Aorta (tissue), 5 donors: ENCODE measurements at regions not wholly inside any gene's neighbourhood (a gene's known extent, or its start where the extent isn't known, plus 50 kb on each side); places are given as distances from the start of the nearest gene placed in this dataset.
"Not testable (repeated sequence)": the region's sequence is repeated elsewhere in the genome, so short reads cannot be mapped to it uniquely, and the experiment has no call there.

ENCODE experiments used
- ATAC-seq: fragments of 200-7000 bp; cut with Tn5 transposase; one replicate; pipeline ENCODE4 v1.9.1; 2022; ENCODE audit warnings: moderate library complexity; ENCODE audit not compliant: low FRiP score
- DNase-seq, 2 donors: peaks; one replicate each; pipeline ENCODE4 v3.0.0-alpha.2; 2020
- H3K27ac ChIP-seq, 2 donors: one replicate each; pipeline ENCODE4 v1.5.1; 2013; ENCODE audit warnings: low read length in 2 of 2, mild to moderate bottlenecking in 2 of 2, moderate library complexity in 2 of 2, control low read depth in 1 of 2, inconsistent platforms in 1 of 2, low read depth in 1 of 2
- H3K27me3 ChIP-seq, 2 donors: one replicate each; pipeline ENCODE4 v1.6.1; 2013; ENCODE audit warnings: control low read depth in 1 of 2, low read length in 1 of 2, mild to moderate bottlenecking in 1 of 2, moderate library complexity in 1 of 2; ENCODE audit not compliant: insufficient read depth in 2 of 2, control insufficient read depth in 1 of 2
- H3K36me3 ChIP-seq, 2 donors: one replicate each; pipeline ENCODE4 v1.6.1; 2013; ENCODE audit warnings: control low read depth in 1 of 2, low read length in 1 of 2, mild to moderate bottlenecking in 1 of 2; ENCODE audit not compliant: insufficient read depth in 2 of 2, control insufficient read depth in 1 of 2
- H3K4me1 ChIP-seq, 2 donors: one replicate each; pipeline ENCODE4 v1.6.1; 2013; ENCODE audit warnings: low read length in 2 of 2, control low read depth in 1 of 2, mild to moderate bottlenecking in 1 of 2, moderate library complexity in 1 of 2; ENCODE audit not compliant: insufficient read depth in 2 of 2, control insufficient read depth in 1 of 2
- H3K4me3 ChIP-seq, 2 donors: one replicate each; pipeline ENCODE4 v1.5.1; 2013; ENCODE audit warnings: low read length in 2 of 2, control low read depth in 1 of 2, mild to moderate bottlenecking in 1 of 2
- H3K9me3 ChIP-seq: one replicate; pipeline ENCODE4 v1.6.1; 2013; ENCODE audit warnings: mild to moderate bottlenecking, low read length; ENCODE audit not compliant: control insufficient read depth
- WGBS, 2 donors: extraction: QIAGEN DNeasy Blood & Tissue Kit; methylation state at CpG; one replicate each; pipeline ENCODE4 v1.1.7; 2013; 5-methylcytosine and 5-hydroxymethylcytosine counted together
- intact Hi-C, 2 donors: fragments of 100-400 bp; cut with DNase I; formaldehyde crosslinking; loops; one replicate each; pipeline versions ENCODE4 v1.14.2 to v1.15.0; 2022
- donor health status: healthy with polysubstance abuse.
- donor health status: Bipolar disorder and iron deficiency.
- donor health status: DM: no; HTN: no; CAD: no.
- donor health status: DM: no; HTN: no; CAD: no.
- donor health status: DM: yes; HTN: yes; CAD: no.

GRCh38 chr15:77915261-77915960 lies 162.1 kb downstream of the TBC1D2B start:
- Histone ChIP-seq H3K9me3 (no peaks in the 10 kb centered on the region), H3K36me3 (no peaks in the 10 kb centered on the region), H3K27ac (no peak overlapping the region), H3K27me3 (no peaks in the 10 kb centered on the region), H3K4me3 (no peak overlapping the region), H3K4me1 (no peaks in the 10 kb centered on the region)
- WGBS, 2 donors, result 75 to 88% methylated on average over 18 to 19 of the region's 19 CpGs
- no peak for ATAC-seq
- DNase-seq, result peak in 1 of 2 donors; percentile 22
- intact Hi-C loops, result no loop called here

DNA sequence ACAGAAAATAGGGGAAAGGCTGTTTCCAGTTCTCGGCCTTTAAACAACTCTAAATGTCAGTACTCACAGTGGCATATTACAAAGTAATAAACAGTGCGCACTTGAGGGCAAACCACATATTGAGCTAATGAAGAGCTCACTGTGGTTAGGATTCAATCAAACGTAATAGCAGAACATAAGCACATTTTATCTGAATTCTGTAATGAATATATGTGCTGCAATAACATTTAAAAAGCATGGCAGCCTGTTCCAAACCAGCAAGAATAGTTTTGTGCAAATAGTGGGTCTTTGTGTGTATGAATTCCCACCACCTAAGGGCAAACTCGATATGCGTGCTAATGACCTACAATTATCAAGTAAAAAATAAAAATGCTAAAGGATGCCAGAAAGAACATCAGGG lies 163.0 kb downstream of the TBC1D2B start:
- WGBS, 2 donors, result 87 to 88% methylated on average over 5 of the region's 5 CpGs
- ATAC-seq, DNase-seq, H3K36me3 ChIP-seq, H3K27me3 ChIP-seq, intact Hi-C loops, H3K4me3 ChIP-seq, H3K4me1 ChIP-seq, H3K9me3 ChIP-seq, H3K27ac ChIP-seq: not testable (repeated sequence)

DNA sequence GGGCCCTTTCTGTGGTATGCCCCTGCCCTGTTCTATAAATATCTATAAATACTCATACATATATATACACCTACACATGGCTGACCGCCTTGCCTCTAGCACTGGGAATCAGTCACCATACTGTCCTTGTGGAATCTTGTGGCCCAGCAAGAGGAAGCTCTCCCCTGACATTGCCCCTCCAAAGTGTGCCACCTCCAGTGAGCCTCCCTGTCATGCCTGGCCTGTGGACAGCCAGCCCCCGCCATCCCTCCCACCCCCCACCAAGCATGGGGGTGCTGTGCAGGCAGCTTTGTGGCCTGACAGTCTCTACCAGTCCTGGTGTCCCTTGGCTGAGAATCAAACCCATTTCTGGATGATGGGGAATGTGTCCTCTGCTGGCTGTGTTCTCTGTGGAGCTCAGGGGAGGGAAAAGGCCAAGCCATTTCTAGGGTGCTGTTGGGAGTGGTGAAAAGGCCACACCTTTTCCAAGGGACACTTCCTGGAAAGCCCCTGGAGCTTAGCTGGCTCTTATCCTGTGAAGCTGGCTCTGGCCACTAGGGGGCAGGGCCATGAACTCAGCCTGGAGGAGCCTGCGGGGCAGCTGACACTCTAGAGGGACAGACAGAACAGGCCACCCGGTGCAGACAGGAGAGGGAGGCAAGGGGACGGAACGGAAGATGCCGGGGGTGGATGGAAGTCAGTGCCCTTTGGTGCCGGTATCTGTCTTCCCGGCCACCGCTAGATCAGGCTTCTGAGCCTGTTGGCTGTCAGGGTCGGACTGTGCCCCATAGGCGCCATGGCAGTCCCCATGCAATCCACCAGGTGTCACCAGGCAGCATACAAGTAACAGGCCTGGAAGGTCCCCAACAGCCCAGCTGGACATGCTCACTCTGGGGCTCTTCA lies 167.2 kb downstream of the TBC1D2B start:
- H3K4me3 ChIP-seq, intact Hi-C loops, H3K9me3 ChIP-seq, H3K27ac ChIP-seq, ATAC-seq, H3K36me3 ChIP-seq, H3K4me1 ChIP-seq, H3K27me3 ChIP-seq: not testable (repeated sequence)
- DNase-seq, result peak; percentile 86 to 88
- WGBS, 2 donors, result 34 to 41% methylated on average over 12 of the region's 12 CpGs

GRCh38 chr15:77909182-77909940 lies 168.2 kb downstream of the TBC1D2B start:
- H3K27ac ChIP-seq, result no peak overlapping the region
- no peaks in the 10 kb centered on the region for H3K36me3 ChIP-seq
- peak in 1 of 2 donors; percentile 35 for DNase-seq
- no peak for ATAC-seq
- no peak overlapping the region for H3K4me3 ChIP-seq
- 75 to 96% methylated on average over 14 of the region's 14 CpGs for WGBS, 2 donors
- intact Hi-C loops, result no loop called here
- no peaks in the 10 kb centered on the region for H3K4me1 ChIP-seq
- no peaks in the 10 kb centered on the region for H3K27me3 ChIP-seq
- H3K9me3 ChIP-seq, result no peaks in the 10 kb centered on the region

DNA sequence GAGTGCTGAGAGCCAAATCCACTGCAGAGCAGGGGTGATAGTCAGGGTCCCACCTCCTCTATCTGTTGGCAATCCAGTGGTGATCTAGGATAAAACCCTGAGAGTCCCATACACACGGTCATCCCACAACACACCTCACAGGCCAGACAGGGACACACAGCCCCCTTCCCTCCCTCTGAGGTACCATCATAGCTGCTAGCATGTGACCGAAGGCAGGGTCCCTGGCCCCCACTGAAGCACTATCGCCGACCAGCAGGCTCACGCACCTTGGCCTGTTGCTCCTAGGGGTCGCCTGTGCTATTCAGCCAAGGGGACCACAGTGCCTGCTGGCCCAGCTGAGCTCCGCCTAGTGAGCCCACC lies 168.8 kb downstream of the TBC1D2B start:
- H3K27ac ChIP-seq, H3K9me3 ChIP-seq, H3K4me1 ChIP-seq, intact Hi-C loops, H3K27me3 ChIP-seq, H3K4me3 ChIP-seq, ATAC-seq, H3K36me3 ChIP-seq: not testable (repeated sequence)
- DNase-seq, result peak in 1 of 2 donors; percentile 51
- 76 to 87% methylated on average over 3 to 6 of the region's 7 CpGs for whole genome bisulfite sequencing, 2 donors

DNA sequence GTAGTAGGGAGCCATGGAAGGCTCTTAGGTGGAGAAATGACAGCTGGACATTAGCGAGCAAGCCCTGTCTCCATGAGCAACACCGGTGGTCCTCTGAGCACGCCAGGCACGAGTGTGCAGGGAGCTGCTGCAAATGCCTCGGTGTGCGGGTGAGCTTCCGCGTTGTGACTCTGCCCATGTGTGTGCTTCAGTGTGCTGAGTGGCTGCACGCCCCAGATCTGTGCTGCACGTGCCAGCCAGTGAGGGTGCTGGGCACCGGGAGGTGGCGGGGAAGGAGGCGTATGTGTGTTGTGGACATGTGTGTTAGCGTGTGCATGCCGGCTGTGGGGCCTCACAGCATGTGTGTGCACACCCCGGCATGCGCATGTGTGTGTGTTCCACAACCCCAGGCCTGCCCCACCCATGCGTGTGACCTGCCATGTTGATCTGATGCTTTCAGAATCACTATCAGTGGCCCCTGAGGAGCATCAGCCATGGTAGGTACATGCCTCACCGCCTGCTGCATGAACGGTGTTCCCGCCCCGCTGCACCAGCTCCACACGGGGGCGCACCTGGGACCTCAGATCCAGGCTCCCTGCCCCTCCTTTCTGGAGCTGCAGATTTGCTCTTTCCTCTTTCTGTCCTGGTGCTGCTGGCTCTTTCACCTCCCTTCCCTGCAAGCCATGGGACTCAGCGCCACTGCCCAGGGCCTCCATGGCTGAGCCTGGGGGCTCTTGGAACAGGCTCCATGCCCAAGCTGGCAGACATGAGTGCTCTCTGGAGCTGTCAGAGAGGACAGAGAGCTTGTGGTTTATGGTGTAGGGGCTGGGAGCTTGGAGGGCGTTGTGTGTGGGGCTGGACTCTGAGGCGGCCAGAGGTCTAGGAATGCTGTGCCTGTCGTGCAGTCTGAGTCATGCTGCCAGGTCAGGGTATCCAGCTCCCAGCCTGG lies 169.4 kb downstream of the TBC1D2B start:
- 63 to 74% methylated on average over 28 of the region's 28 CpGs for WGBS, 2 donors
- no peaks in the 10 kb centered on the region for H3K36me3 ChIP-seq
- H3K4me1 ChIP-seq, result no peaks in the 10 kb centered on the region
- H3K9me3 ChIP-seq, result no peaks in the 10 kb centered on the region
- H3K4me3 ChIP-seq, result no peak overlapping the region
- H3K27me3 ChIP-seq, result no peaks in the 10 kb centered on the region
- no peak overlapping the region for H3K27ac ChIP-seq
- DNase-seq (peak in 1 of 2 donors; percentile 73), ATAC-seq (no peak)
- intact Hi-C loops, result no loop called here

DNA sequence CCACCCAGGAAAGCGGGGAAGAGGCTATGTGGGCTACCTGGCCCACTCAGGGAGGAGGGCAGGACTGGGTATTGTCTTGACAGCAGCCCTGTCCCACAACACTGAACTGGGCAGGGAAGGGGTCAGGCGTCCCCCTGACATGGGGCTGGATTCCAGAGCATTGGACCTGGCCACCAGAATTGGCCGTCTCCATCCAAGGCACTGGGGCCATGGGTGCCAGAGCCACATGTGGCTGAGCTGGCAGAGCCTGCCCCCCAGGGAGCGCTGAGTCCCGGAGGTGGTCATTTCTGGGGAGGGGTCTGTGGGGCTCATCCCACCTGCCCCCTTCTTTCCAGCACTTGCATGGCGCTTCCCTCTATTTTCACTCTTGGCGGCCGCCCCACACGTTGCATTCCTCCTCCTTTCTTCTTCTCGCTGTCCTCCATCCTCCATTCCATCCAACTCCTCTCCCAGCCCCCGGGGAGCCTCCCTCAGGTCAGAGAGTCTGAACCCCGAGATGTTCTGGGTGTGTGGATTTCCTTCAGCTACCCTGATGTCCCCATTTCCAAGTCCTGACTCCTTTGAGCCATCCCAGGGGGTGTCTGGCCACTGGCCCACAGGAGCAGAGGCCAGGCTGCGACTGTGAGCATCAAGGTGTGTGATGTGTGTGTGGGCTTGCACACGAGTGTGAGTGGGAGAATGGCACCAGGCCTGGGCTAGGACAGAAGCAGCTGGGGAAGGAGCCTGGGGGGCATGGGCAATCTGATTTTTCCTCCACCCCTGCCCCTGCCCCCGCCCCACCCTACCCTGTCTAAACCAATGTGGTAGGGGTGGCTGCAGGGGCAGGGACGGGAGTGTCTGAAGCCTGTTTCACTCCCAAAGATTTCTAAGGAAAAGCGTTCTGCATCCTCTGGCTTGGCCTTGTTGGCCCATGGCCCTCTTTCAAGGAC lies 171.2 kb downstream of the TBC1D2B start:
- intact Hi-C loops, H3K4me1 ChIP-seq: not testable (repeated sequence)
- WGBS, 2 donors, result 83 to 89% methylated on average over 16 to 17 of the region's 17 CpGs

More for the DNA sequence above, 171.2 kb downstream of the TBC1D2B start:
- DNase-seq, result peak in 1 of 2 donors; percentile 72
- ATAC-seq, H3K27ac ChIP-seq, H3K4me3 ChIP-seq, H3K9me3 ChIP-seq, H3K27me3 ChIP-seq, H3K36me3 ChIP-seq: not testable (repeated sequence)
